Left ventricle myocardium inferior (tissue), 1 donor: ENCODE measurements at regions not wholly inside any gene's neighbourhood (a gene's known extent, or its start where the extent isn't known, plus 50 kb on each side); places are given as distances from the start of the nearest gene placed in this dataset.
"Not testable (repeated sequence)": the region's sequence is repeated elsewhere in the genome, so short reads cannot be mapped to it uniquely, and the experiment has no call there.

Experiments used
- DNase-seq: peaks from one replicate; pipeline ENCODE4 v3.0.0-alpha.2; 2020
- H3K27ac ChIP-seq: fragments of 200-600 bp; replicated peaks from 2 replicates; pipeline ENCODE4 v1.8.0; 2021
- H3K27me3 ChIP-seq: fragments of 200-600 bp; 2 replicates; pipeline ENCODE4 v1.8.0; 2021; ENCODE audit warnings: low read depth
- H3K36me3 ChIP-seq: fragments of 200-600 bp; 2 replicates; pipeline ENCODE4 v1.8.0; 2021
- H3K4me1 ChIP-seq: fragments of 200-600 bp; 2 replicates; pipeline ENCODE4 v1.8.0; 2021
- H3K4me3 ChIP-seq: fragments of 200-600 bp; 2 replicates; pipeline ENCODE4 v1.8.0; 2021; ENCODE audit warnings: mild to moderate bottlenecking, moderate library complexity
- H3K9me3 ChIP-seq: fragments of 200-600 bp; replicated peaks from 2 replicates; pipeline ENCODE4 v1.8.0; 2021
- CTCF ChIP-seq: fragments of 200-600 bp; IDR thresholded peaks from 2 replicates; pipeline ENCODE4 v1.8.0; 2021; ENCODE audit warnings: antibody characterized with exemption, mild to moderate bottlenecking, borderline replicate concordance
- intact Hi-C: fragments of 100-400 bp; cut with micrococcal nuclease; formaldehyde crosslinking; loops from one replicate; pipeline ENCODE4 v1.11.0; 2022
- donor health status: DM: no; HTN: yes; CAD: no; lungs with severe emphysema.

GRCh38 chr5:82635561-82636288 is 357.6 kb upstream of the RPS23 start:
- intact Hi-C loops, result no loop called here

GRCh38 chr5:82628364-82628910 is 350.3 kb upstream of the RPS23 start:
- DNase-seq, result no peak
- no peaks in the 10 kb centered on the region for H3K4me1 ChIP-seq
- H3K27ac ChIP-seq, result no peak overlapping the region
- H3K27me3 ChIP-seq, result no peaks in the 10 kb centered on the region
- TF ChIP-seq CTCF, result no peak
- H3K9me3 ChIP-seq, result no peaks in the 10 kb centered on the region
- no peak overlapping the region for H3K4me3 ChIP-seq
- H3K36me3 ChIP-seq, result no peaks in the 10 kb centered on the region
- intact Hi-C loops, result no loop called here

More at GRCh38 chr5:82635561-82636288, 357.6 kb upstream of the RPS23 start:
- no peaks in the 10 kb centered on the region for H3K36me3 ChIP-seq
- DNase-seq, result no peak
- no peaks in the 10 kb centered on the region for H3K27me3 ChIP-seq
- TF ChIP-seq CTCF, result no peak
- H3K4me3 ChIP-seq, result no peak overlapping the region
- no peaks in the 10 kb centered on the region for H3K9me3 ChIP-seq
- H3K27ac ChIP-seq, result no peak overlapping the region
- H3K4me1 ChIP-seq, result peaks cover 7% of the 10 kb centered on the region

- DNase-seq, H3K9me3 ChIP-seq, intact Hi-C loops, H3K27me3 ChIP-seq, H3K36me3 ChIP-seq, H3K27ac ChIP-seq, H3K4me3 ChIP-seq, H3K4me1 ChIP-seq: not testable (repeated sequence)
Measured at GRCh38 chr5:82626905-82627591, 348.9 kb upstream of the RPS23 start.

DNA sequence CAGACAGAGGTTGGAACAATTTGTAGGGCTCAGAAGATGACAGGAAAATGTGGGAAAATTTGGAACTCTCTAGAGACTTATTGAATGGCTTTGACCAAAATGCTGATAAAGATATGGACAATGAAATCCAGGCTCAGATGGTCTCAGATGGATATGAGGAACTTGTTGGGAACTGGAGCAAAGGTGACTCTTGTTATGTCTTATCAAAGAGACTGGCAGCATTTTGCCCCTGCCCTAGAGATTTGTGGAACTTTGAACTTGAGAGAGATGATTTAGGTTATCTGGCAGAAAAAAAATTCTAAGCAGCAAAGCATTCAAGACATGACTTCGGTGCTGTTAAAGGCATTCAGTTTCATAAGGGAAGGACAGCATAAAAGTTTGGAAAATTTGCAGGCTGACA is 347.9 kb upstream of the RPS23 start:
- H3K9me3 ChIP-seq, H3K4me3 ChIP-seq: not testable (repeated sequence)

DNA sequence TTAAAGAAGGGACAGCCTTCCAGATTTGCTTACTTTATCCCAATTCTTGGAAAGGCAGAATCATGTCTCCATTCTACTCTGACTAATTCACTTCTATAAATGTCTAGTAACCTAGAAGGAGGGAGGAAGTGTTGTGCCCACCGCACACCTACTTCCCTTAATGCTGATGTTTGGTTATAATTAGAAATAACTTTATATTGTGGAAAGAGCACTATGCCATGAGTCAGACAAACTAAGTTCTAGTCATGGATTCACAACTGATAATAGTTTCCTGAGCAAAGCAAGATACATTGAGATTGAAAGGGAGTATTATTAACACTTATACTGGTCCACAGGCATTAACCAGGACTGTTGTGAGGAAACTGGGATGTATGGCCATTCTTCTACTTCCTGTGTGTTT is 345.9 kb upstream of the RPS23 start:
- H3K27ac ChIP-seq, result no peak overlapping the region
- no peak for DNase-seq
- intact Hi-C loops, result no loop called here
- H3K9me3 ChIP-seq, result no peaks in the 10 kb centered on the region
- H3K4me3 ChIP-seq, result no peak overlapping the region
- H3K36me3 ChIP-seq, result no peaks in the 10 kb centered on the region
- H3K27me3 ChIP-seq, result no peaks in the 10 kb centered on the region
- TF ChIP-seq CTCF, result no peak
- H3K4me1 ChIP-seq, result no peaks in the 10 kb centered on the region

More for the DNA sequence above, 347.9 kb upstream of the RPS23 start:
- H3K4me1 ChIP-seq, H3K36me3 ChIP-seq, H3K27ac ChIP-seq, intact Hi-C loops, H3K27me3 ChIP-seq, DNase-seq: not testable (repeated sequence)

DNA sequence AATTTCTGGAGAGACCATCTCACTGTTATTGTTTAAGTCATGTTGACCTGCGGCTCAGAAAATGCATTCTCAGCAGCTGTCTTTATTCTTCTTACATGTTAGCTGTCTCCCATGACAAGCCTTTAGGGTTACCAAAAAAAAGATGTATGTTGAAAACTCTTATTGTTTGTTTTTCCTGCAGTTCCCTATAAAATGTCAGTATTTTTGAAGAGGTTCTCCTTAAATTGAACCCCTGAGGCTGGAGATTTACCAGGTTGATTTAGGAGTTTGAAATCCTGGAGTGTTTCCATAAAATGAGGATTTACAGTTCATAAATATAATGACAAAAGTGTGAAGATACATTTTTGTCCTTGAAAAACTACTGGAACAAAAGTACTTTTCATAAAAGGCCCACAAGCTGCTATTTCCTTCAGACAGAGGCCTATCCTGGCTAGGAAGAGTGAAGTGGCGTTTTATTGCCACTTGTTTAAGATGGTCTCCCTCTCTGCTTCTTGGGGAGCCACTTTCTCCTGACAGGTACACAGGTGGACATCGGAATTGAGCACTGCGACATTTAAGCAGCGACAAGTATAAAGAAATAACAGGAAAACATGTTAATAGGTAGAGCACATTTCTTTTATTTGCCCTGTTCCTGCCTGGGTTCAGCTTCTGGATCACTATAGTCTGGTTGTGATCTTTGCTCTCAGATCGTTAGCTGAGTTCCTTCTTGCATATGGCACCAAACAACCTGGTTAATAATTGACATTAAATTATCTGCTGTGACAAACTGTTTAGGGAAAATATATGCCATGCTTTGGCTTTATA is 344.8 kb upstream of the RPS23 start:
- Histone ChIP-seq H3K4me3 (no peak overlapping the region), H3K27ac (no peak overlapping the region), H3K36me3 (no peaks in the 10 kb centered on the region), H3K9me3 (no peaks in the 10 kb centered on the region), H3K4me1 (no peaks in the 10 kb centered on the region), H3K27me3 (no peaks in the 10 kb centered on the region)
- DNase-seq, result no peak
- intact Hi-C loops, result no loop called here
- no peak for TF ChIP-seq CTCF
